GM19351 (cell line): ENCODE measurements at regions not wholly inside any gene's neighbourhood (a gene's known extent, or its start where the extent isn't known, plus 50 kb on each side); places are given as distances from the start of the nearest gene placed in this dataset.

ENCODE experiments used
- ATAC-seq: cut with Tn5 transposase; IDR thresholded peaks from one replicate; pipeline ENCODE4 v1.9.1; 2021; ENCODE audit warnings: mild to moderate bottlenecking, moderate library complexity; ENCODE audit not compliant: unreplicated experiment

GRCh38 chr11:30153008-30153407 lies 77.8 kb upstream of the FSHB start:
- ATAC-seq, result no peak

DNA sequence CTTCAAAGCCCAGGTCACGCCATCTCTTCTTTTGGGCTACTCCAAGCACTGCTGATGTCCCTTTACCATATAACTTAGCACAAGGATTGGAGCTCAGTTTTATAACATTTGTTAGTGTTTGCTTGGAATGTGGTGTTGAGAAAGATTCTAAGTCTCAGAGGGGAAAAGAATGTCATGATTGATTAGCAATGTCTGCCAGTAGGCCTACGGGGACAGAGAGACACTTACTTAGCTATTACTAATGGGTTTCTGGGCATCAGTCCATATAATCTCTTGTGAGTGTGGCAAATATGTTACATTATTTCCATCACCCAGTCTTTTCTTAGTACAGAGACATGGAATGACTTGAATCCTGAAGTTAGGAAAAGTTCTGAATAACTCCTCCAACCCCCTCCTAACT lies 75.4 kb upstream of the FSHB start:
- ATAC-seq, result no peak

- no peak for ATAC-seq
These were observed 71.3 kb upstream of the FSHB start for GRCh38 chr11:30159546-30159945.

DNA sequence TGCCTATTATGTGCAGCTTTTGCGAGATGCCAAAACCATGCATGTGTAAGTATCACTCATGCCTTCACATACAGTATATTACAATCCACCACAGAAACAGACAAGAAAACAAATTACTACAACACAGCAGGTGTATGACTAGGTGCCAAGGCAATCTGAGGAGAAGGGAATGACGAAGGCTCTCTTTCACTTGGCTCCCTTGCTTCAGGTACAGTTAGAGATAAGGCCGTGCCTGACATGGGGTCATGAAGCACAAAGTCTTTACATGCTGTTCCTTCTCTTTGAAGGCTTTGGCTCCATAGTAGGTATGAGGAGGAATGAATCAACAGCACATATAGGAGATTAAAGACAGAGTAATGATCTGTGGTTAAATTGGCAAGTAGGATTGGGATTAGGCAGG lies 65.2 kb upstream of the FSHB start:
- no peak for ATAC-seq

DNA sequence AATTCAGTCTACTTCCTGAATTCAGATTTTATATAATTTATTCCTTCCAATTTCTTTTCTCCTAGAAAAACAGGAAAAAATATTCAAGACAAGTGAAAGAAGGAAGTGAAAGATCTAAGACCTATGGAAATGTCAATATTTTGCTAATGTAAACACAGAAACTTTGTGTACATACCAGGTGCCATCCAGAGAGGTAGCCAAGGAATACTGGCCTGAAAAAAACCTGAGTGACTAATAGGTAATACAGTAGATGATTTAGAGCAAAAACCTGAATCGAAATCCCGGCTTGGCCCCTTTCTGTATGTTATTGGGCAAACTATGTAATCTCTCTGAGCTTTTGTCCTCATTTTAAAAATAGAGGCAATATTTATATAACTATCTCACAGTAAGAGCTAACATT lies 59.2 kb upstream of the FSHB start:
- ATAC-seq, result no peak

DNA sequence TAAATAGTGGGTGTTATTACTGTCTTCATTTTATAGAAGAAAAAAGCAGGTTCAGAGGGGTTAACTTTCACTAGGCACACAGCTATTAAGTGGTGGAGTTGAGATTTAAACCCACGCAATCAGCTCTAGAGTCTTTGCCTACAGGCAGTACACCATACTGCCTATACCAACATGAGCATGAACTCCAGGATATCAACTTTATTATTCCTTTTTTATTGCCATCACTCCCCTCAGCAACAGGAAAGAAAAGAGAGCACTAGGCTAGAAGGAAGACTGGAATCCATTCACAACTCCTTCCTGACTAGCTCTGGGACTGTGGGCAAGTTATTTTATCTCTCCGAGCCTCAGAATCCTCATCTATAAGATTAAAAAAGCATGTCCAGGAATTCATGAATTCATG lies 58.7 kb upstream of the FSHB start:
- no peak for ATAC-seq

- ATAC-seq, result no peak
These were observed 57.9 kb upstream of the FSHB start for GRCh38 chr11:30172883-30173311.

GRCh38 chr11:30174265-30175020 lies 56.4 kb upstream of the FSHB start:
- no peak for ATAC-seq
